Trophoblast cell (in vitro differentiated cells and primary cell): ENCODE measurements at regions not wholly inside any gene's neighbourhood (a gene's known extent, or its start where the extent isn't known, plus 50 kb on each side); places are given as distances from the start of the nearest gene placed in this dataset.

ENCODE experiments used
- DNase-seq, 2 donors: peaks; one replicate each; pipeline ENCODE4 v3.0.0-alpha.2; 2016
- H2AFZ ChIP-seq: 2 replicates; pipeline ENCODE4 v1.6.1; 2013; ENCODE audit warnings: low read length, moderate library complexity, mild to moderate bottlenecking; ENCODE audit not compliant: insufficient read depth, poor library complexity
- H2AK5ac ChIP-seq: 2 replicates; pipeline ENCODE4 v1.6.1; 2013; ENCODE audit warnings: mild to moderate bottlenecking, low read length
- H2BK120ac ChIP-seq: 2 replicates; pipeline ENCODE4 v1.6.1; 2013; ENCODE audit warnings: low read length, mild to moderate bottlenecking, moderate library complexity; ENCODE audit not compliant: insufficient read depth, poor library complexity
- H2BK12ac ChIP-seq: 2 replicates; pipeline ENCODE4 v1.6.1; 2013; ENCODE audit warnings: mild to moderate bottlenecking, low read length, moderate library complexity
- H2BK5ac ChIP-seq: 2 replicates; pipeline ENCODE4 v1.6.1; 2013; ENCODE audit warnings: low read length, low read depth, moderate library complexity, mild to moderate bottlenecking; ENCODE audit not compliant: poor library complexity
- H3K14ac ChIP-seq: 2 replicates; pipeline ENCODE4 v1.6.1; 2013; ENCODE audit warnings: mild to moderate bottlenecking, low read length
- H3K18ac ChIP-seq: 2 replicates; pipeline ENCODE4 v1.6.1; 2013; ENCODE audit warnings: mild to moderate bottlenecking, low read length
- H3K23ac ChIP-seq: 2 replicates; pipeline ENCODE4 v1.6.1; 2013; ENCODE audit warnings: low read length
- H3K27ac ChIP-seq: 2 replicates; pipeline ENCODE4 v1.5.1; 2013; ENCODE audit warnings: low read depth, mild to moderate bottlenecking, inconsistent platforms, low read length, moderate library complexity
- H3K27me3 ChIP-seq: 2 replicates; pipeline ENCODE4 v1.6.1; 2013; ENCODE audit warnings: inconsistent platforms, mild to moderate bottlenecking, low read length, moderate library complexity; ENCODE audit not compliant: insufficient read depth
- H3K36me3 ChIP-seq, 2 experiments: 1 replicate in 1 of 2; 2 replicates in 1 of 2; pipeline ENCODE4 v1.6.1; 2013; ENCODE audit warnings: low read length in 2 of 2, mild to moderate bottlenecking in 2 of 2, moderate library complexity in 1 of 2; ENCODE audit not compliant: insufficient read depth in 2 of 2, control insufficient read depth in 1 of 2
- H3K4ac ChIP-seq: 2 replicates; pipeline ENCODE4 v1.6.1; 2013; ENCODE audit warnings: low read depth, mild to moderate bottlenecking, low read length, moderate library complexity
- H3K4me1 ChIP-seq, 2 experiments: 1 replicate in 1 of 2; 2 replicates in 1 of 2; pipeline ENCODE4 v1.6.1; 2013; ENCODE audit warnings: low read length in 2 of 2, mild to moderate bottlenecking in 2 of 2, moderate library complexity in 1 of 2; ENCODE audit not compliant: insufficient read depth in 2 of 2, control insufficient read depth in 1 of 2
- H3K4me2 ChIP-seq: 2 replicates; pipeline ENCODE4 v1.6.1; 2013; ENCODE audit warnings: inconsistent platforms, mild to moderate bottlenecking, low read length, moderate library complexity
- H3K4me3 ChIP-seq: 2 replicates; pipeline ENCODE4 v1.5.1; 2013; ENCODE audit warnings: mild to moderate bottlenecking, low read depth, low read length, inconsistent platforms
- H3K79me1 ChIP-seq: one replicate; pipeline ENCODE4 v1.6.1; 2013; ENCODE audit warnings: low read length
- H3K79me2 ChIP-seq: 2 replicates; pipeline ENCODE4 v1.6.1; 2013; ENCODE audit warnings: low read length, mild to moderate bottlenecking; ENCODE audit not compliant: control insufficient read depth, insufficient read depth, poor library complexity
- H3K9ac ChIP-seq: 2 replicates; pipeline ENCODE4 v1.6.1; 2013; ENCODE audit warnings: mild to moderate bottlenecking, low read length
- H3K9me3 ChIP-seq: 2 replicates; pipeline ENCODE4 v1.6.1; 2013; ENCODE audit warnings: low read depth, mild to moderate bottlenecking, control low read depth, inconsistent platforms, low read length; ENCODE audit not compliant: insufficient read depth
- H4K12ac ChIP-seq: 2 replicates; pipeline ENCODE4 v1.6.1; 2013; ENCODE audit warnings: low read depth, mild to moderate bottlenecking, low read length, moderate library complexity
- H4K8ac ChIP-seq: 2 replicates; pipeline ENCODE4 v1.6.1; 2013; ENCODE audit warnings: low read depth, mild to moderate bottlenecking, low read length, moderate library complexity
- H4K91ac ChIP-seq: one replicate; pipeline ENCODE4 v1.6.1; 2013; ENCODE audit warnings: low read depth, mild to moderate bottlenecking, low read length, moderate library complexity
- WGBS: extraction: QIAGEN DNeasy Blood & Tissue Kit; methylation state at CpG from one replicate; pipeline ENCODE4 v1.1.7; 2013; ENCODE audit warnings: missing lambda C conversion rate; ENCODE audit not compliant: insufficient read length, insufficient coverage; ENCODE audit errors: extremely low coverage; 5-methylcytosine and 5-hydroxymethylcytosine counted together

GRCh38 chr20:19816386-19816785 is 58.3 kb downstream of the RIN2 start:
- H2AFZ ChIP-seq = no peak overlapping the region
- peaks cover 0 to 3% of the 10 kb centered on the region in 2 experiments for H3K4me1 ChIP-seq
- H4K91ac ChIP-seq = peak overlapping the region; percentile 70
- peaks cover 0 to 3% of the 10 kb centered on the region in 2 experiments for H3K36me3 ChIP-seq
- H3K79me2 ChIP-seq = no peaks in the 10 kb centered on the region
- H3K4me2 ChIP-seq = no peak overlapping the region
- no peak overlapping the region for H3K4ac ChIP-seq
- no peak overlapping the region for H3K4me3 ChIP-seq
- peaks cover 2% of the 10 kb centered on the region for H3K9me3 ChIP-seq
- H4K8ac ChIP-seq = no peak overlapping the region
- H2BK120ac ChIP-seq = no peak overlapping the region
- peaks cover 2% of the 10 kb centered on the region for H3K79me1 ChIP-seq
- H3K14ac ChIP-seq = no peak overlapping the region
- H2BK12ac ChIP-seq = no peak overlapping the region
- no peak overlapping the region for H3K27ac ChIP-seq
- H2AK5ac ChIP-seq = no peak overlapping the region
- no peak overlapping the region for H2BK5ac ChIP-seq
- H3K9ac ChIP-seq = no peak overlapping the region
- H3K23ac ChIP-seq = no peak overlapping the region
- WGBS = no CpG with 5 or more reads among the region's 4 CpGs
- H4K12ac ChIP-seq = no peak overlapping the region
- H3K27me3 ChIP-seq = no peaks in the 10 kb centered on the region
- no peak for DNase-seq
- H3K18ac ChIP-seq = no peak overlapping the region

- peaks cover 0 to 3% of the 10 kb centered on the region in 2 experiments for H3K4me1 ChIP-seq
- no peak overlapping the region for H3K23ac ChIP-seq
- H3K4ac ChIP-seq = no peak overlapping the region
- no peak overlapping the region for H4K8ac ChIP-seq
- H3K36me3 ChIP-seq = peaks cover 0 to 3% of the 10 kb centered on the region in 2 experiments
- no peak overlapping the region for H3K18ac ChIP-seq
- H3K79me1 ChIP-seq = peaks cover 2% of the 10 kb centered on the region
- no peaks in the 10 kb centered on the region for H3K27me3 ChIP-seq
- no peak overlapping the region for H3K14ac ChIP-seq
- no peak overlapping the region for H4K12ac ChIP-seq
- peaks cover 2% of the 10 kb centered on the region for H3K9me3 ChIP-seq
- no peak overlapping the region for H3K4me2 ChIP-seq
- H3K27ac ChIP-seq = no peak overlapping the region
- no peak overlapping the region for H3K9ac ChIP-seq
- no CpG with 5 or more reads among the region's 5 CpGs for WGBS
- no peak overlapping the region for H2BK120ac ChIP-seq
- DNase-seq = peak in 1 of 2 donors; percentile 19
- H3K4me3 ChIP-seq = no peak overlapping the region
- no peaks in the 10 kb centered on the region for H3K79me2 ChIP-seq
- H2BK12ac ChIP-seq = no peak overlapping the region
- H2AK5ac ChIP-seq = no peak overlapping the region
- no peak overlapping the region for H2AFZ ChIP-seq
- H2BK5ac ChIP-seq = no peak overlapping the region
- H4K91ac ChIP-seq = no peak overlapping the region
Observed at GRCh38 chr20:19817017-19817416, 59.0 kb downstream of the RIN2 start.

- Histone ChIP-seq H3K23ac (no peak overlapping the region), H3K36me3 (peaks cover 0 to 6% of the 10 kb centered on the region in 2 experiments), H3K4me3 (no peak overlapping the region), H3K18ac (no peak overlapping the region), H3K4me2 (no peak overlapping the region), H2BK12ac (no peak overlapping the region), H2BK120ac (no peak overlapping the region), H4K8ac (no peak overlapping the region), H3K79me2 (no peaks in the 10 kb centered on the region), H2AFZ (no peak overlapping the region), H3K14ac (no peak overlapping the region), H4K91ac (no peak overlapping the region), H2BK5ac (no peak overlapping the region), H3K9ac (no peak overlapping the region), H4K12ac (no peak overlapping the region), H3K27ac (no peak overlapping the region), H3K4ac (no peak overlapping the region), H3K79me1 (peaks cover 2% of the 10 kb centered on the region), H3K4me1 (peaks cover 0 to 2% of the 10 kb centered on the region in 2 experiments), H3K27me3 (no peaks in the 10 kb centered on the region), H2AK5ac (no peak overlapping the region), H3K9me3 (peaks cover 2% of the 10 kb centered on the region)
- no peak for DNase-seq
- WGBS = no CpG with 5 or more reads among the region's 1 CpG
Observed at GRCh38 chr20:19819149-19819548, 61.1 kb downstream of the RIN2 start.

GRCh38 chr20:19820555-19821211 is 62.6 kb downstream of the RIN2 start:
- no peak overlapping the region for H3K4me3 ChIP-seq
- peak overlapping the region; percentile 43 for H2BK12ac ChIP-seq
- no peak overlapping the region for H2BK120ac ChIP-seq
- no CpG with 5 or more reads among the region's 4 CpGs for WGBS
- H2AFZ ChIP-seq = no peak overlapping the region
- no peak for DNase-seq
- H3K36me3 ChIP-seq = peaks cover 0 to 6% of the 10 kb centered on the region in 2 experiments
- H2AK5ac ChIP-seq = no peak overlapping the region
- H3K14ac ChIP-seq = no peak overlapping the region
- H2BK5ac ChIP-seq = no peak overlapping the region
- peaks cover 2% of the 10 kb centered on the region for H3K79me1 ChIP-seq
- H4K91ac ChIP-seq = no peak overlapping the region
- no peak overlapping the region for H3K4me2 ChIP-seq
- no peak overlapping the region for H3K18ac ChIP-seq
- H4K12ac ChIP-seq = no peak overlapping the region
- H3K27me3 ChIP-seq = no peaks in the 10 kb centered on the region
- no peak overlapping the region for H3K4ac ChIP-seq
- no peak overlapping the region for H3K27ac ChIP-seq
- H4K8ac ChIP-seq = no peak overlapping the region
- no peak overlapping the region for H3K9ac ChIP-seq
- H3K9me3 ChIP-seq = peaks cover 2% of the 10 kb centered on the region
- no peaks in the 10 kb centered on the region for H3K79me2 ChIP-seq
- no peak overlapping the region for H3K23ac ChIP-seq
- H3K4me1 ChIP-seq = no peaks in the 10 kb centered on the region
